K562 (cell line): ENCODE measurements at regions not wholly inside any gene's neighbourhood (a gene's known extent, or its start where the extent isn't known, plus 50 kb on each side); places are given as distances from the start of the nearest gene placed in this dataset.

ENCODE experiments used
- ATAC-seq: fragments of 200-7000 bp; cut with Tn5 transposase; 3 replicates; pipeline ENCODE4 v1.9.1; 2020; ENCODE audit warnings: moderate library complexity
- BruUV-seq: library from RNA; stranded (reverse); fragments of 400-500 nt; replicated peaks from 2 replicates; lab custom pipeline; 2021; lab: Mats Ljungman, UMichigan
- CTCF ChIA-PET: fragments of 300-600 bp; formaldehyde crosslinking; extraction: SDS; loops from one replicate; lab custom pipeline; 2021; ENCODE audit warnings: low intra/inter-chr PET ratio; lab: Yijun Ruan, JAX
- POLR2A ChIA-PET: fragments of 300-600, 350-650 bp; sonication (Branson Sonifier 250); formaldehyde crosslinking; extraction: SDS; loops from one replicate; lab custom pipeline; 2021; ENCODE audit warnings: antibody characterized with exemption, inconsistent platforms; lab: Yijun Ruan, JAX
- DNase-seq, 4 experiments: peaks; one replicate each; pipeline versions ENCODE4 v3.0.0 to v3.0.0-alpha.2; 2011 to 2018; ENCODE audit warnings: low spot score in 3 of 4, mixed read lengths in 3 of 4; ENCODE audit errors: extremely low read depth in 1 of 4
- FAIRE-seq: peaks from 2 replicates; lab custom pipeline; 2011; peaks lifted over from hg19 to GRCh38; lab: Jason Lieb, UNC
- H2AFZ ChIP-seq: 2 replicates; pipeline ENCODE4 v1.6.0; 2011; ENCODE audit warnings: low read depth, low read length, control low read depth, inconsistent platforms
- H3K27ac ChIP-seq: fragments of 200-600 bp; 3 replicates; pipeline ENCODE4 v1.8.0; 2011; ENCODE audit warnings: low read depth, mild to moderate bottlenecking, control low read depth, inconsistent platforms, low read length, moderate library complexity, mixed read lengths; ENCODE audit errors: extremely low read depth
- H3K27me3 ChIP-seq, 2 experiments: fragments of 300-600 bp in 1 of 2; 2 replicates in 1 of 2; 3 replicates in 1 of 2; pipeline versions ENCODE4 v1.6.0 to v1.8.0; 2011; ENCODE audit warnings: inconsistent platforms in 2 of 2, low read length in 2 of 2, mild to moderate bottlenecking in 1 of 2, mixed read lengths in 1 of 2, moderate library complexity in 1 of 2; ENCODE audit not compliant: control insufficient read depth in 2 of 2, insufficient read depth in 2 of 2
- H3K36me3 ChIP-seq: fragments of 300-600 bp; 3 replicates; pipeline ENCODE4 v1.8.0; 2011; ENCODE audit warnings: mild to moderate bottlenecking, low read length, inconsistent platforms; ENCODE audit not compliant: control insufficient read depth, insufficient read depth
- H3K4me1 ChIP-seq, 2 experiments: fragments of 200-600 bp in 1 of 2; replicated peaks in 1 of 2; 2 replicates in 1 of 2; 3 replicates in 1 of 2; pipeline versions ENCODE4 v1.5.1 to v1.8.0; 2011; ENCODE audit warnings: inconsistent platforms in 2 of 2, low read length in 2 of 2, mild to moderate bottlenecking in 1 of 2, mixed read lengths in 1 of 2, moderate library complexity in 1 of 2; ENCODE audit not compliant: control insufficient read depth in 2 of 2, insufficient read depth in 2 of 2
- H3K4me2 ChIP-seq: 2 replicates; pipeline ENCODE4 v1.6.1; 2011; ENCODE audit warnings: low read length, control low read depth, inconsistent platforms, mixed read lengths; ENCODE audit not compliant: insufficient read depth
- H3K4me3 ChIP-seq: fragments of 200-600 bp; sonication (generic), shearing (Covaris generic); 2 replicates; pipeline ENCODE4 v1.5.1; 2016; ENCODE audit warnings: control low read depth, inconsistent platforms
- H3K79me2 ChIP-seq: fragments of 200-600 bp; 3 replicates; pipeline ENCODE4 v1.8.0; 2011; ENCODE audit warnings: low read length, inconsistent platforms; ENCODE audit not compliant: control insufficient read depth, insufficient read depth
- H3K9ac ChIP-seq, 2 experiments: 2 replicates each; pipeline versions ENCODE4 v1.6.0 to v1.6.1; 2011; ENCODE audit warnings: low read depth in 2 of 2, low read length in 2 of 2, control low read depth in 1 of 2, inconsistent platforms in 1 of 2, mild to moderate bottlenecking in 1 of 2, mixed read lengths in 1 of 2; ENCODE audit not compliant: insufficient read depth in 1 of 2
- H3K9me1 ChIP-seq: one replicate; pipeline ENCODE4 v1.6.0; 2011; ENCODE audit warnings: inconsistent platforms, mild to moderate bottlenecking, low read length, moderate library complexity; ENCODE audit not compliant: control insufficient read depth, insufficient read depth
- H3K9me3 ChIP-seq: replicated peaks from 2 replicates; pipeline ENCODE4 v1.5.1; 2011; ENCODE audit warnings: low read depth, low read length, inconsistent platforms; ENCODE audit not compliant: control insufficient read depth, insufficient read depth
- H4K20me1 ChIP-seq: replicated peaks from 2 replicates; pipeline ENCODE4 v1.6.1; 2011; ENCODE audit warnings: low read length, inconsistent platforms, mixed read lengths; ENCODE audit not compliant: control insufficient read depth, insufficient read depth
- BHLHE40 ChIP-seq: IDR thresholded peaks from 2 replicates; pipeline ENCODE4 v1.6.1; 2011; ENCODE audit warnings: low read length, improper control_type of control experiment
- FUS ChIP-seq: fragments of 200-400 bp; formaldehyde crosslinking; optimal IDR thresholded peaks from 2 replicates; pipeline ENCODE3; 2017; ENCODE audit warnings: low read depth, low read length
- GABPB2 ChIP-seq: fragments of 250-450 bp; sonication (Bioruptor Pico); conservative IDR thresholded peaks from 2 replicates; pipeline ENCODE4 v1.5.1; 2021; ENCODE audit warnings: mild to moderate bottlenecking
- HES1 ChIP-seq: fragments of 450-650 bp; IDR thresholded peaks from 2 replicates; pipeline ENCODE4 v1.6.1; 2016; ENCODE audit warnings: low read depth, mild to moderate bottlenecking, moderate library complexity
- HIVEP1 ChIP-seq: fragments of 250-450 bp; sonication (Bioruptor Pico); IDR thresholded peaks from 2 replicates; pipeline ENCODE4 v1.4.0; 2020; ENCODE audit warnings: mild to moderate bottlenecking
- KLF1 ChIP-seq: fragments of 450-650 bp; IDR thresholded peaks from 2 replicates; pipeline ENCODE4 v1.6.1; 2016; ENCODE audit warnings: missing genetic modification characterization, missing compliant biosample characterization
- NFATC3 ChIP-seq: fragments of 450-650 bp; IDR thresholded peaks from 2 replicates; pipeline ENCODE4 v1.6.1; 2017; ENCODE audit warnings: mild to moderate bottlenecking
- RNF2 ChIP-seq: sonication (generic); IDR thresholded peaks from 2 replicates; pipeline ENCODE4 v1.6.1; 2016
- SAFB2 ChIP-seq: fragments of 200-400 bp; formaldehyde crosslinking; IDR thresholded peaks from 2 replicates; pipeline ENCODE4 v1.6.1; 2018; ENCODE audit warnings: borderline replicate concordance, low read length, low read depth, moderate library complexity; ENCODE audit not compliant: severe bottlenecking
- SMAD1 ChIP-seq: fragments of 150-350 bp; IDR thresholded peaks from 2 replicates; pipeline ENCODE4 v1.6.1; 2014; ENCODE audit warnings: low read length, low read depth; ENCODE audit not compliant: partially characterized antibody
- SPI1 ChIP-seq: IDR thresholded peaks from 2 replicates; pipeline ENCODE4 v1.6.1; 2011; ENCODE audit warnings: low read depth, low read length, control low read depth, borderline replicate concordance
- ZBED1 ChIP-seq: IDR thresholded peaks from 2 replicates; pipeline ENCODE4 v1.6.1; 2014
- WGBS: fragments of 100-300 bp; shearing (Covaris generic); methylation state at CpG from one replicate; pipeline ENCODE4 v1.1.6; 2016; ENCODE audit warnings: low coverage, mixed read lengths; ENCODE audit not compliant: insufficient coverage; ENCODE audit errors: missing lambda C conversion rate; 5-methylcytosine and 5-hydroxymethylcytosine counted together
- in situ Hi-C: fragments of 300-500 bp; cut with MboI; formaldehyde crosslinking; loops from 4 replicates; pipeline ENCODE4 v1.15.0; 2018; ENCODE audit warnings: inconsistent platforms, mixed read lengths
- intact Hi-C: fragments of 100-400 bp; cut with micrococcal nuclease; formaldehyde crosslinking; loops from 2 replicates; pipeline ENCODE4 v1.14.2; 2022
- TF ChIP-seq, protein P1 (sequence below): sonication (generic); formaldehyde crosslinking; IDR thresholded peaks from 2 replicates; pipeline ENCODE4 v1.8.1; 2022; ENCODE audit warnings: missing genetic modification reagents
- TF ChIP-seq, protein P2 (sequence below): fragments of 450-650 bp; formaldehyde crosslinking; IDR thresholded peaks from 2 replicates; pipeline ENCODE4 v1.4.0; 2020; ENCODE audit warnings: mild to moderate bottlenecking, moderate library complexity

DNA sequence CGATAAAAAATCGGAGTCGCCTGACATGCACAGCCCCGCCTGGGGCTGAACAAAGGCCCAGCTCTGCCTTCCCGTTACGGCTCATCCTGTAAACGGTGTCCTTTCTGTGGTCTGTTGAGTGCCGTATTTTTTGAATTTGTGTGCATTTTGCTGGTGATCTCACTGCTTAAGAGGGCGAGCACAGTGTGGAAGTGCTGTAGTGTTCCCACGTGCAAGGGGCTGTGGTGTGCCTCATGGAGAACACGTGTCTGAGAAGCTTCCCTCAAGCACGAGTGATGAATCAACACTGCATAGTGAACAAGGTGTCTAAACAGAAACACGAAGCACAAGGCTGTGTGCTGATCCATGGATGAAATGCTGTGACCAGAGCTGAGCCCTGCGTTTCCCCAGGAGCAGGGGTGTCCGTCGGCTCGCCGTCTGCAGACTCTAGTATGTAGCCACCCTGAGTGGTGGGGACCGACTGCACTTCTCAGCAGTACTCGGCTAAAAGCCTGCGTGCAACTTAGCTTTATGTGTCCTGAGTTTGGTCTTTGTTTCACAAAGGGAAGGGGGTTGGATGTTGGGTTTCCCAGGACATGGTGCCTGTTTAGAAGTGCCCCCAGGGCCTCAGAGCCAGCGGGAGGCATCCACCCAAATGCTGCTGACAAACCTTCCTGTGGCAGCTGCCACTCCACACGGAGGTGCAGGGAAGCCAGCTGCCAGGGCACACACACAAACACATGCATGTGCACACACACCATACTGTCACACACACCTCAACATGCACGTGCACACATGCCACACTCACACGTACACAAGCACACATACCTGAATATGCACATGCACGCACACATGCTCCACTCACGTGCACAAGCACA lies 77.2 kb upstream of the IRX4 start:
- Histone ChIP-seq H3K79me2 (no peaks in the 10 kb centered on the region), H2AFZ (no peak overlapping the region), H3K4me2 (no peak overlapping the region), H3K9me3 (no peaks in the 10 kb centered on the region; the same call in 1 of the 2 replicates), H3K9me1 (no peaks in the 10 kb centered on the region), H3K4me1 (no peaks in the 10 kb centered on the region; a peak in 2 of 5 replicates), H4K20me1 (no peaks in the 10 kb centered on the region), H3K9ac (no peak overlapping the region), H3K36me3 (no peaks in the 10 kb centered on the region), H3K4me3 (no peak overlapping the region), H3K27ac (no peak overlapping the region), H3K27me3 (peaks cover 7 to 64% of the 10 kb centered on the region in 2 experiments; a peak in 4 of 5 replicates)
- ATAC-seq (no peak), FAIRE-seq (no peak), DNase-seq (no peak)
- no peak for TF ChIP-seq FUS
- 0 out of 2 replicates have a peak, but pooled peaks have one; percentile 6 for TF ChIP-seq BHLHE40
- TF ChIP-seq HES1 = no peak
- in situ Hi-C loops (no loop called here), intact Hi-C loops (no loop called here)
- no TSS peak for BruUV-seq
- ChIA-PET CTCF (no interaction called here), POLR2A (no interaction called here)
- 3% methylated on average over 27 of the region's 27 CpGs for WGBS

DNA sequence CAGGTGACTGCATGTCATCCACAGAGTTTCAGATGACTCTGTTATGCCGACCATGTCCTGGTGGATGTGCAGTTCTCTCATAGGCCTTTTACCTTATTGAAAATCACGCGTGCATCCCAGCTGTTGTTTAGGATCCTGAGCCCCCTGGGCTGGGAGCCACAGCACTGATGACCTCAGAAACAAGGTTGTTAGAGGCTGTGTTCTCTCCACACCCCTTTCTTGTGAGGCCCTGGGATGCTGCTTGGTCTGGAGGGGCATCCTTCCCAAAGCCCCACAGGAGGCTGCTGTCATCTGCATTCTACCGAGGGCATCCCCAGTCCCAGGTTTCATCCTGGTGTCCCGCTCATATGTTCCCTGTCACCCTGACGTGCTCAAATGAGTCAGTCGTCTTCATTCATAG lies 76.5 kb upstream of the IRX4 start:
- ATAC-seq = no peak
- Histone ChIP-seq H2AFZ (no peak overlapping the region), H3K36me3 (no peaks in the 10 kb centered on the region), H3K9ac (no peak overlapping the region), H3K9me3 (no peaks in the 10 kb centered on the region; the same call in 1 of the 2 replicates), H3K27ac (no peak overlapping the region), H3K4me1 (no peaks in the 10 kb centered on the region; a peak in 2 of 5 replicates), H3K9me1 (no peaks in the 10 kb centered on the region), H3K79me2 (no peaks in the 10 kb centered on the region), H3K27me3 (peaks cover 5 to 57% of the 10 kb centered on the region in 2 experiments; a peak in 3 of 5 replicates), H4K20me1 (no peaks in the 10 kb centered on the region), H3K4me3 (no peak overlapping the region), H3K4me2 (no peak overlapping the region)
- no TSS peak for BruUV-seq
- no peak for DNase-seq
- intact Hi-C loops = no loop called here
- no peak for FAIRE-seq
- WGBS = 0% methylated on average over 7 of the region's 7 CpGs
- in situ Hi-C loops = no loop called here
- ChIA-PET CTCF (no interaction called here), POLR2A (no interaction called here)
- no peak for TF ChIP-seq RNF2
- TF ChIP-seq ZBED1 = no peak
- no peak for TF ChIP-seq HIVEP1 (CRISPR knock-in tag)
- TF ChIP-seq, protein P1, sequence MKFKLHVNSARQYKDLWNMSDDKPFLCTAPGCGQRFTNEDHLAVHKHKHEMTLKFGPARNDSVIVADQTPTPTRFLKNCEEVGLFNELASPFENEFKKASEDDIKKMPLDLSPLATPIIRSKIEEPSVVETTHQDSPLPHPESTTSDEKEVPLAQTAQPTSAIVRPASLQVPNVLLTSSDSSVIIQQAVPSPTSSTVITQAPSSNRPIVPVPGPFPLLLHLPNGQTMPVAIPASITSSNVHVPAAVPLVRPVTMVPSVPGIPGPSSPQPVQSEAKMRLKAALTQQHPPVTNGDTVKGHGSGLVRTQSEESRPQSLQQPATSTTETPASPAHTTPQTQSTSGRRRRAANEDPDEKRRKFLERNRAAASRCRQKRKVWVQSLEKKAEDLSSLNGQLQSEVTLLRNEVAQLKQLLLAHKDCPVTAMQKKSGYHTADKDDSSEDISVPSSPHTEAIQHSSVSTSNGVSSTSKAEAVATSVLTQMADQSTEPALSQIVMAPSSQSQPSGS (CRISPR knock-in tag) = no peak
- no peak for TF ChIP-seq NFATC3
- TF ChIP-seq KLF1 = no peak
- no peak for TF ChIP-seq SAFB2
- no peak for TF ChIP-seq SMAD1
- TF ChIP-seq, protein P2, sequence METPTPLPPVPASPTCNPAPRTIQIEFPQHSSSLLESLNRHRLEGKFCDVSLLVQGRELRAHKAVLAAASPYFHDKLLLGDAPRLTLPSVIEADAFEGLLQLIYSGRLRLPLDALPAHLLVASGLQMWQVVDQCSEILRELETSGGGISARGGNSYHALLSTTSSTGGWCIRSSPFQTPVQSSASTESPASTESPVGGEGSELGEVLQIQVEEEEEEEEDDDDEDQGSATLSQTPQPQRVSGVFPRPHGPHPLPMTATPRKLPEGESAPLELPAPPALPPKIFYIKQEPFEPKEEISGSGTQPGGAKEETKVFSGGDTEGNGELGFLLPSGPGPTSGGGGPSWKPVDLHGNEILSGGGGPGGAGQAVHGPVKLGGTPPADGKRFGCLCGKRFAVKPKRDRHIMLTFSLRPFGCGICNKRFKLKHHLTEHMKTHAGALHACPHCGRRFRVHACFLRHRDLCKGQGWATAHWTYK (CRISPR knock-in tag) = no peak
- TF ChIP-seq GABPB2 = no peak
- TF ChIP-seq SPI1 = no peak
